ENCODE measurements at regions not wholly inside any gene's neighbourhood (a gene's known extent, or its start where the extent isn't known, plus 50 kb on each side); places are given as distances from the start of the nearest gene placed in this dataset.

GRCh38 chr13:33467556-33467955 lies 182.0 kb upstream of the STARD13 start:
- no peaks in the 10 kb centered on the region for H3K27me3 Mint-ChIP-seq (ENCODE audit: low read depth)
- H2AFZ ChIP-seq (ENCODE audit: low read length) = no peak overlapping the region
- H2BK15ac ChIP-seq (ENCODE audit: low read depth, low read length) = no peak overlapping the region
- no peak overlapping the region for H4K91ac ChIP-seq (ENCODE audit: insufficient read length, low read depth, low read length)
- H4K20me1 ChIP-seq (ENCODE audit: control insufficient read depth, insufficient read depth, insufficient read length) = no peaks in the 10 kb centered on the region
- no peak overlapping the region for H3K18ac ChIP-seq (ENCODE audit: insufficient read length, low read depth, low read length)
- no peak for DNase-seq
- H2BK12ac ChIP-seq (ENCODE audit: insufficient read length, low read depth, low read length) = no peak overlapping the region
- no peak overlapping the region for H3K9ac ChIP-seq (ENCODE audit: extremely low read depth, insufficient read length, low read length)
- no peaks in the 10 kb centered on the region for H3K23me2 ChIP-seq (ENCODE audit: insufficient read length, low read depth, low read length, poor library complexity, severe bottlenecking)
- no peak for TF ChIP-seq CTCF (conservative IDR thresholded peaks at IDR 0.05)
- no peak overlapping the region for H2BK5ac ChIP-seq (ENCODE audit: insufficient read length, low read length)
- H4K5ac ChIP-seq (ENCODE audit: insufficient read length, low read depth, low read length) = no peak overlapping the region
- H2AK5ac ChIP-seq (ENCODE audit: insufficient read length, low read length) = no peak overlapping the region
- no peak overlapping the region for H4K8ac ChIP-seq (replicated peaks; ENCODE audit: insufficient read length, low read depth, low read length)
- H3K36me3 Mint-ChIP-seq (ENCODE audit: insufficient read depth in 1 of 3, low read depth in 3 of 3) = peaks cover 0 to 18% (median 3%) of the 10 kb centered on the region in 3 experiments; a peak in 3 of 7 replicates
- H3K27ac ChIP-seq (ENCODE audit: insufficient read length, low read depth, low read length) = no peak overlapping the region
- H3K27ac Mint-ChIP-seq = no peak overlapping the region
- H3K9me3 ChIP-seq (ENCODE audit: control insufficient read depth, low read depth, low read length) = no peaks in the 10 kb centered on the region
- no peaks in the 10 kb centered on the region for H3K79me1 ChIP-seq (ENCODE audit: insufficient read depth, low read depth, low read length, poor library complexity, severe bottlenecking)
- WGBS (ENCODE audit: extremely low coverage, insufficient read length, low lambda C conversion rate) = no CpG with 5 or more reads among the region's 3 CpGs
- H3K4me3 Mint-ChIP-seq = no peak overlapping the region
- H3K56ac ChIP-seq (ENCODE audit: insufficient read length, low read depth, low read length) = no peak overlapping the region
- H2BK20ac ChIP-seq (ENCODE audit: low read depth, low read length, poor library complexity, severe bottlenecking) = no peak overlapping the region
- H3K4me1 Mint-ChIP-seq = peaks cover 12 to 13% of the 10 kb centered on the region in 2 experiments
- no peak overlapping the region for H3K23ac ChIP-seq (ENCODE audit: insufficient read length, low read depth, low read length)
- H3K4ac ChIP-seq (ENCODE audit: low read depth, low read length) = no peak overlapping the region
- H3K9me3 Mint-ChIP-seq = peaks cover 3 to 14% of the 10 kb centered on the region in 2 experiments; a peak in 4 of 5 replicates
- H3K4me2 ChIP-seq (ENCODE audit: insufficient read depth, insufficient read length, low read length) = no peak overlapping the region
- no peak overlapping the region for H3T11ph ChIP-seq (ENCODE audit: low read length)
- no peaks in the 10 kb centered on the region for H3K4me1 ChIP-seq (ENCODE audit: insufficient read depth, low read length)
- H3K27me3 ChIP-seq (ENCODE audit: insufficient read depth, low read length) = no peaks in the 10 kb centered on the region
- no peak overlapping the region for H3K14ac ChIP-seq (ENCODE audit: insufficient read depth, low read length)
- no peaks in the 10 kb centered on the region for H3K79me2 ChIP-seq (ENCODE audit: insufficient read depth, low read length)
- no peak overlapping the region for H2BK120ac ChIP-seq (ENCODE audit: low read depth, low read length, poor library complexity, severe bottlenecking)
